Kasumi-1 (cell line): ENCODE measurements at regions not wholly inside any gene's neighbourhood (a gene's known extent, or its start where the extent isn't known, plus 50 kb on each side); places are given as distances from the start of the nearest gene placed in this dataset.

ENCODE experiments used
- DNase-seq, 2 experiments: peaks; one replicate each; lab custom pipeline; 2025; lab: John Stamatoyannopoulos, UW

DNA sequence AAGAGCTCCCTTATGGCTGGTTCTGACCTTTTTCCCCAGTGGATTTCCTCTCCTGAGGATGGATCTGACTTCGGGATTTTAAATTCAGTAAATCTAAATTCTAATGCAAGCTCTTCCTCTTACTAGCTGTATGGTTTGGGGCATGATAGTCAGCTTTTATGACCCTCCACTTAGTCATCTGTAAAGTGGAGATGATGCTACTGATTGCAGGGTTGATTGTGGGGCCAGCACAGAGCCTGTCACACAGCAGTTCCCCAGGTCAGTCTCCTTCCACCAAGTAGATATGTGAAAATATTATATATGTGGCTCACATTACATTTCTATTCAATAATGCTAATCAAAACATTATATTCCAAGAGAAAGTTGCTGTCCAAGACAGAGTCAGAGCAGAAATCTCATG, 141.3 kb upstream of the UBE2E1 start:
- DNase-seq = no peak

DNA sequence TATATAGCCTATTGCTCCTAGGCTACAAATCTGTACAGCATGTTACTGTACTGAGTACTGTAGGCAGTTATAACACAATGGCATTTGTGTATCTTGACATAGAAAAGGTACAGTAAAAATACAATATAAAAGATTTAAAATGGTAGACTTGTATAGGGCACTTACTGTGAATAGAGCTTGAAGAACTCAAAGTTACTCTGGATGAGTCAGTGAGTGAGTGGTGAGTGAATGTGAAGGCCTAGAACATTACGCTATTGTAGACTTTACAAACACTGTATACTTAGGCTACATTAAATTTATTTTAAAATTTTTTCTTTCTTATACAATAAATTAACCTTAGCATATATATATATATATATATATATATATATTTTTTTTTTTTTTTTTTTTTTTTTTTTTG, 140.0 kb upstream of the UBE2E1 start:
- no peak for DNase-seq

- no peak for DNase-seq
Measured at GRCh38 chr3:23666818-23667217, 138.9 kb upstream of the UBE2E1 start.

DNA sequence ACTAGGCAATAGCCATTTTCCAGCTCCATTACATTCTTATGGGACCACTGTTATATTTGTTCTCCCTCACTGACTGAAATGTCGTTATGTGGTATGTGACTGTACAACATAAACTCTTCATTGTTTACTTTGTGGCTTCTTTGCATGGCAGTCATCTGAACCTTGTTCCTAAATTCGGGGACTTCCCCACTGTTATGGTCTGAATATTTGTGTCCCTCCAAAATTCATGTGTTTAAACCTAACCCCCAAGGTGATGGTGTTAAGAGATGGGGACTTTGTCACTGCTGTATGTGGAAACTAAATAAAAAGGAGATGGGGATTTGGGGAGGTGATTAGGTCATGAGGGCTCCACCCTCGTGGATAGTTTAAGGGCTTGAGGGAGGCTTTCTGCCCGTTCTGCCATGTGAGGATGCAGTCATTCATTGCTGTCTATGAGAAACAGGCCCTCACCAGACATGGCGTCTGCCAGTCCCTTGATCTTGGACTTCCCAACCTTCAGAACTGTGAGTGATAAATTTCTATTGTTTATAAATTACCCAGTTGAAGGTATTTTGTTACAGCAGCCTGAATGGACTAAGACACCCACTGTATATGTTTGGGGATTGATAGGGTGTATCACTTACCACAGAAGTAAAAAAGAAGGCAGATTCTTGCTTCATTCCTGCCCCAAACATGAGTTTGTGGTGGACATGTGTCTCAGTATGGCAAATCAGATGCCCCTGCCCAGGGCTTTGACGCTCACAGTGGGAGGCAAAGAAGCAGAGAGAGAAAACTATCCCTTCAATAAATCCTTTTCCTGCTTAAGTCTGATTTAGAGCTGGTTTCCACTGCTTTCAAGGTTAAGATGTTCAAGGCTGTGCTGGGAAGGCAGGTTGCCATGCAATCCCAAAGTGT, 138.0 kb upstream of the UBE2E1 start:
- no peak for DNase-seq

- DNase-seq = no peak
Measured at GRCh38 chr3:23668430-23668904, 137.3 kb upstream of the UBE2E1 start.

DNA sequence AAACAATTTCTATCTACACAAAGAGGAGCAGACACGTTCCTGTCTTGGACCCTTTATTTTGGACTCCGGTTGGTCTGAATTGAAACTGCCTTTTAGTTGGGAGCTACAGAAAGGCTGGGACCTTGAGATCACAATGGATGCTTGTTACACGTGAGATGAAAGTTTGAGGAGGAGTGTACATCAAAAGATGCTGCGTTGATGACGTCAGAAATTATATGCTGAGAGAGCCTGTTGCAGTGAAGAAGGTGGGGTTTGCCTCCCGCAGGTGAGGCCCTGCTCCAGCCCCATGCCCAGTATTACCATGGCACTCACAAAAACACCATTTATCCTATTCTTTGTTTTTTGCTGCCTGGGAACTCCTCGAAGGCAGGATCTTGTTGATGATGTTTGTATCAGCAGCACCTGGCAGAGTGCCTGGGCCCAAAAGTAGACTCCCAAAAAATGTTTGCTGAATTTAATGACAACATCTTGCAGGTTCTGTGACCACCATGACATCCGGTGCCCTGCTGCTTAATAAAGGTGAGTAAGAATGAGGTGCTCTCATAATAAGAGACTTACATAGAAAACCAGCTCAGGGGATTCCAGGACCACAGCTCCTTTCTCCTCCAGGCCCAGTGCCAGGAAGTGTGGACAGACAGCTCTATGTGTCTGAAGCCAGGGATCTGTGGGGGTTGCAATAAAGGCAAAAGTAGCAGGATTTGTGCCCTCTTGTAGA, 136.1 kb upstream of the UBE2E1 start:
- no peak for DNase-seq

GRCh38 chr3:23671851-23672589, 133.7 kb upstream of the UBE2E1 start:
- DNase-seq = no peak

GRCh38 chr3:23672628-23673027, 133.1 kb upstream of the UBE2E1 start:
- DNase-seq = no peak

GRCh38 chr3:23675010-23675409, 130.7 kb upstream of the UBE2E1 start:
- DNase-seq = no peak

- DNase-seq = no peak
Measured at GRCh38 chr3:23676093-23676492, 129.7 kb upstream of the UBE2E1 start.

DNA sequence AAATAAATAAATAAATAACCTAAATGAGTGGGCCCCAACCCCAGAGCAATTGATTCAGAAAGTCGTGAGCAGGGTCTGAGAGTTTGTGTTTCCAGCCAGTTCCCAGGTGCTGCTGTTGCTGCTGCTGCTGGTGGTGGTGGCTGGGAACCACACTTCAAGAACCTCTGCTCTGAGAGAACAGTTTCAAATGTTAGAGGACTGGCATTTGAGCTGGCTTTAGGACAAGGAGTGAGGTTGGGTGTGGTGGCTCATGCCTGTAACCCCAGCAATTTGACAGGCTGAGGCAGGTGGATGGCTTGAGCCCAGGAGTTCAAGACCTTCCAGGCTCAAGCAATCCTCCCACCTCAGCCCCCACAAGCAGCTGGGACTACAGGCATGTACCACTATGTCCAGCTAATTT, 123.1 kb upstream of the UBE2E1 start:
- no peak for DNase-seq

DNA sequence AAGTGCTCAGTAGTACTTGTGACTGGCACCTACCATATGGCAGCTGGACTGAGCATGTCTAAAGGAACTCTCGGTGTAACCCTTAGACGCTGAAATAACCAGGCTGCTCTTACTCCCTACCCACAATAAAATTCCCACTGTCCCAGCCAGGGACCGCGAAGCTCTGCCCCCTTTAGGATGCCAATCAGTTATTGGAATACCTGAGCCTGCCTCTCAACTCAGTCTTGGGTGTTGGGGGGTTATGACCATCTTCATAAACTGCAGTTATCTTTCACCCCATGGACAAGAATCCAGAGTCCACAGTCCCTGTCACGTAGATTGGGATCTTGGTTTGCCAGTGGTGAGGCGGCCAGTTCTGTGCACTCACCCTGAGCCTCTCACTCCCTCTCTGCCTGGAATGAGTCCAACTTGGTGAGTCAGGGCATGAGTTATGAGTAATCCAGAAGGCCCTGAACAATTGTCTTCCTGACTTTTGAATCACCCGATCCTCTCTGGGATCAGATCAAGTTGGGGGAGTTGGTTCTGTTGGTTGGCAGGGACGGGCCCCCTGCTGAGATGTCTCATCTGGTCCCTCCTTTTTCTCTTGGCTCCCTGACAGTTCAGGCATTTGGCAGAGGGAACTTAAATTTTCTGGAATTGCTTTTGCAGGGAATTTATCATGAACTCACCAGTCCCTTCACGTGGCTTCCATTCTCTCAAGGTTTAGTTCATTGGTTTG, 120.1 kb upstream of the UBE2E1 start:
- peak; percentile 26 to 31 for DNase-seq

DNA sequence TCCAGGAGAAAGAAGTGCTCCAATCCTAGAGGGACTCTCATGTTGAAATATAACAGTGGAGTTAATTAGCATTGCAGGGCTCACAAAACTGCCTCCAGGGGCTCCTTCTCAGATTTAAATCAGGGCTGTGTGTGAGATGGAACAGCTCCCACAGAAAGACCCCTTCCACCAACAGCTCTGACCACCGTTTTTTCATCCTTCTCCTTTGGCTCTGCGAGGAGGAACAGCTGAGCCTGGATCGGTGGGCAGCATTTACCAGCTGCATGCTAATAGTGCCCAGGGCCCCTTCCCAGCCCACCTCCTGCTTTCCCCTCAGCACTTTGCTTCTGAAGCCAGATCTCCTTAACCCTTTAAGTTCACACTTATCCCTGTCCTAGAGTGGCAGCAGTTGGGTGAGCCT, 119.2 kb upstream of the UBE2E1 start:
- DNase-seq = no peak

DNA sequence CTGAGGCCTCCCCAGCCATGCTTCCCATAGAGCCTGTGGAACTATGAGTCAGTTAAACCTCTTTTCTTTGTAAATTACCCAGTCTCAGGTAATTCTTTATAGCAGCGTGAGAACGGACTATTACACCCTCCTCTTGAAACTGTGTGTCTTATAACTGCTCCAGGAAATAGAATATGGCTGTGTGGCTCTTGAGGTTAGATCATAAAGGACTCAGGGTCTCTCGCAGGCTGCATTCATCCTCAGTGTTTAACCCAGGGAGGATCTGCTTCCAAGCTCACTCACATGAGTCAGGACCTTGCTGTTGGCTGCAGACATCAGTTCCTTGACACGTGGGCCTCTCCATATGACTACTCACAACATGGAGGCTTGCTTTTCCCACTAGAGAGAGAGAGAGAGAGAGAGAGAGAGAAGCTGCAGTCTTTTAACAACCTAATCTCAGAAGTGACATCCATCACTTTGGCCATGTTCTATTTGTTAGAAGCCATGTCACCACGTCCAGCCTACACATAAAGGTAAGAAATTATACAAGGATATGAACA, 114.3 kb upstream of the UBE2E1 start:
- no peak for DNase-seq

DNA sequence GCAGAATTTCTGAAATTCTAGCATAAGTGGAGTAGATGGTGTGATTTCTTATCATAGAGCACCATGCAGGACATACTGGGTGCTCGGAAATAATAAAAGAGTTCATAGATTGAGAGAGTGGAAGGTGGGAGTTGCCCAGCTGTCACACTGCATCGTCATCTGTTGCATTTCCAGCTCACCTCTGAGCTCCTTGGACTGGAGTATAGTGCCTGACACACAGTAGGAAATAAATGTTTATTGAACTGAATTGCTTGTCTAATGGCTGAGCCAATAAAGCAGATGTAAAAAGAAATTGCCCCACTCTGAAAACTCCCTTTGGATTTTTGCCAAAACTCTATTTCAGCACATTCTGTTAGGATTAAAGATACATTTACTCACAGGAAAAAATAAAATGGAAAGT, 108.9 kb upstream of the UBE2E1 start:
- no peak for DNase-seq

GRCh38 chr3:23697416-23697815, 108.3 kb upstream of the UBE2E1 start:
- DNase-seq = no peak

- no peak for DNase-seq
Measured at GRCh38 chr3:23698652-23699313, 107.0 kb upstream of the UBE2E1 start.

GRCh38 chr3:23700616-23701015, 105.1 kb upstream of the UBE2E1 start:
- DNase-seq = no peak

GRCh38 chr3:23701716-23702597, 103.8 kb upstream of the UBE2E1 start:
- no peak for DNase-seq

- DNase-seq = no peak
Measured at GRCh38 chr3:23704298-23704697, 101.5 kb upstream of the UBE2E1 start.
